GM23248 (cell line): ENCODE measurements at regions not wholly inside any gene's neighbourhood (a gene's known extent, or its start where the extent isn't known, plus 50 kb on each side); places are given as distances from the start of the nearest gene placed in this dataset.

Experiments
- DNase-seq: peaks from one replicate; pipeline ENCODE4 v3.0.0-alpha.2; 2015
- H2AFZ ChIP-seq: fragments of 200-600 bp; sonication (generic); 2 replicates; pipeline ENCODE4 v1.6.1; 2016; ENCODE audit warnings: antibody characterized with exemption
- H3F3A ChIP-seq: fragments of 200-600 bp; sonication (generic); 2 replicates; pipeline ENCODE4 v1.6.1; 2016; ENCODE audit warnings: mild to moderate bottlenecking, antibody characterized with exemption, mixed run types; ENCODE audit not compliant: insufficient read depth
- H3K27ac ChIP-seq: fragments of 200-600 bp; sonication (generic); 2 replicates; pipeline ENCODE4 v1.5.1; 2016; ENCODE audit warnings: mild to moderate bottlenecking
- H3K27me3 ChIP-seq: fragments of 200-600 bp; sonication (generic); replicated peaks from 2 replicates; pipeline ENCODE4 v1.6.1; 2016; ENCODE audit warnings: mild to moderate bottlenecking; ENCODE audit not compliant: insufficient read depth
- H3K36me3 ChIP-seq: fragments of 200-600 bp; sonication (generic); 2 replicates; pipeline ENCODE4 v1.6.1; 2016; ENCODE audit warnings: low read depth, mild to moderate bottlenecking
- H3K4me1 ChIP-seq: fragments of 200-600 bp; sonication (generic); 2 replicates; pipeline ENCODE4 v1.6.1; 2016; ENCODE audit warnings: mild to moderate bottlenecking; ENCODE audit not compliant: insufficient read depth
- H3K4me2 ChIP-seq: fragments of 200-600 bp; sonication (generic); one replicate; pipeline ENCODE4 v1.6.1; 2016; ENCODE audit warnings: mild to moderate bottlenecking; ENCODE audit not compliant: unreplicated experiment
- H3K4me3 ChIP-seq: fragments of 200-600 bp; sonication (generic); 2 replicates; pipeline ENCODE4 v1.5.1; 2016; ENCODE audit warnings: mild to moderate bottlenecking
- H3K79me2 ChIP-seq: fragments of 200-600 bp; sonication (generic); 2 replicates; pipeline ENCODE4 v1.6.1; 2016; ENCODE audit warnings: mild to moderate bottlenecking; ENCODE audit not compliant: insufficient read depth
- H3K9ac ChIP-seq: fragments of 200-600 bp; sonication (generic); 2 replicates; pipeline ENCODE4 v1.6.1; 2016; ENCODE audit warnings: mild to moderate bottlenecking
- H3K9me2 ChIP-seq: fragments of 200-600 bp; sonication (generic); 2 replicates; pipeline ENCODE4 v1.6.1; 2016; ENCODE audit warnings: mixed run types, mild to moderate bottlenecking, moderate library complexity; ENCODE audit not compliant: insufficient read depth
- H3K9me3 ChIP-seq: fragments of 200-600 bp; sonication (generic); one replicate; pipeline ENCODE4 v1.6.1; 2017; ENCODE audit warnings: low read depth
- H4K20me1 ChIP-seq: fragments of 200-600 bp; sonication (generic); 2 replicates; pipeline ENCODE4 v1.6.0; 2016; ENCODE audit not compliant: insufficient read depth
- EZH2 ChIP-seq: fragments of 200-600 bp; sonication (generic); IDR thresholded peaks from 2 replicates; pipeline ENCODE4 v1.6.1; 2018; ENCODE audit warnings: antibody characterized with exemption, mild to moderate bottlenecking; ENCODE audit not compliant: insufficient read depth, poor library complexity, severe bottlenecking
- EZH2phosphoT487 ChIP-seq: fragments of 200-600 bp; sonication (generic); IDR thresholded peaks from 2 replicates; pipeline ENCODE4 v1.6.1; 2018; ENCODE audit warnings: antibody characterized with exemption, moderate library complexity, mild to moderate bottlenecking, low read depth; ENCODE audit not compliant: insufficient read depth
- WGBS, 2 experiments: methylation state at CpG; one replicate each; pipeline ENCODE4 v1.1.6; 2015 to 2017; ENCODE audit warnings: low lambda C conversion rate in 2 of 2, low coverage in 1 of 2; ENCODE audit errors: missing lambda C conversion rate in 2 of 2; 5-methylcytosine and 5-hydroxymethylcytosine counted together
- in situ Hi-C: fragments of 300-500 bp; cut with MboI; formaldehyde crosslinking; loops from 2 replicates; pipeline ENCODE4 v1.15.0; 2020

- Histone ChIP-seq H3K79me2 (no peaks in the 10 kb centered on the region), H3K4me3 (peak overlapping the region; percentile 3; the same call in 1 of the 2 replicates), H3K4me2 (peak overlapping the region; percentile 38), H4K20me1 (no peaks in the 10 kb centered on the region), H3F3A (peaks cover 12% of the 10 kb centered on the region), H3K27ac (peak overlapping the region; percentile 33), H3K36me3 (no peaks in the 10 kb centered on the region), H3K9ac (0 out of 2 replicates have a peak overlapping the region, but pooled peaks have one; percentile 1), H3K9me2 (no peaks in the 10 kb centered on the region), H2AFZ (peak overlapping the region; percentile 76), H3K27me3 (no peaks in the 10 kb centered on the region), H3K9me3 (no peaks in the 10 kb centered on the region), H3K4me1 (peaks cover 13% of the 10 kb centered on the region)
- TF ChIP-seq EZH2phosphoT487 (no peak), EZH2 (no peak)
- in situ Hi-C loops: no loop called here
- 8 to 9% methylated on average over 1 of the region's 1 CpG for WGBS, 2 experiments
- peak; percentile 47 for DNase-seq
Observed at GRCh38 chr2:188884046-188884445, 90.1 kb upstream of the COL3A1 start.

DNA sequence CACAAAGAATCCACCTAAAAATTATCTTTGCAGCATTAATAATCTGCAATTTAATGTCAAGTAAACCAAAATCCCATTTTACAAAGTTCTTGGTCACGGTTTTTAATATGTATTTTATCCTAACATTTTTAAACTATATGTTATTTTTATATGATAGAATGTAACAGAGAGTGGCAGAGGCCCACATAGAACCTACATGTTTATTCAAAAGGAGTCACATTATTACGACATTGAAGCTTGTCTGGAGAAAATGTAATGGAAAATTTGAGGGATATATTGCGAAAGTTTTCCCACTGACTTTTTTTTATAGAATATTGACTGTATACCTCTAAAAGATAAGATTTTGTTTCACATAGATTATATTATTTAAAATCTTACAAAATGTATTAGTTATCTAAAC lies 89.7 kb upstream of the COL3A1 start:
- peak; percentile 65 for DNase-seq
- peaks cover 12% of the 10 kb centered on the region for H3F3A ChIP-seq

DNA sequence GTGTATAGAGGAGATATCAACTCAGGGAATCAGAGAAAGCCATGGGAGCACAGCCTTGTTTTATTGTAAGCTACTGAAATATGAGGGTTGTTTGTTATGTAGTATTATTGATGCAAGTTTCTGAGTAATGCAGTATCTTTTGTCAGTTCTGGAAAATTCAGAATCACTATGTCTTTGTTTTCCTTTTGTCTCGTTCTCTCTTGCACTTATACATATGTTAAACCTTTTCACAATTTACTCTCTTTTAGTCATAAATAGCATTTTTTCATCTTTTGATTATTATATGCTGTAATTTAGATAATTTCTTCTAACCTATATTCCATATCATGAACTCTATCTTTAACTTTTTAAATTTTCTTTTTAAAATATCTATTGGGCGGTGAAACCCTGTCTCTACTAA lies 85.0 kb upstream of the COL3A1 start:
- no peak overlapping the region for H3K4me2 ChIP-seq
- H2AFZ ChIP-seq: no peak overlapping the region
- H3K4me1 ChIP-seq: peaks cover 4% of the 10 kb centered on the region
- in situ Hi-C loops: no loop called here
- no peaks in the 10 kb centered on the region for H3K27me3 ChIP-seq
- no peaks in the 10 kb centered on the region for H3K79me2 ChIP-seq
- H3K4me3 ChIP-seq: no peak overlapping the region
- 92 to 99% methylated on average over 2 of the region's 2 CpGs for WGBS, 2 experiments
- H4K20me1 ChIP-seq: no peaks in the 10 kb centered on the region
- no peaks in the 10 kb centered on the region for H3K36me3 ChIP-seq
- H3K9me3 ChIP-seq: no peaks in the 10 kb centered on the region
- no peak overlapping the region for H3K9ac ChIP-seq
- no peak for DNase-seq
- H3K27ac ChIP-seq: no peak overlapping the region
- no peaks in the 10 kb centered on the region for H3K9me2 ChIP-seq
- TF ChIP-seq EZH2phosphoT487 (no peak), EZH2 (no peak)
- peaks cover 2% of the 10 kb centered on the region for H3F3A ChIP-seq

More for the DNA sequence above, 89.7 kb upstream of the COL3A1 start:
- Histone ChIP-seq H2AFZ (peak overlapping the region; percentile 76), H3K27ac (peak overlapping the region; percentile 33), H4K20me1 (no peaks in the 10 kb centered on the region), H3K36me3 (no peaks in the 10 kb centered on the region), H3K4me3 (0 out of 2 replicates have a peak overlapping the region, but pooled peaks have one; percentile 3), H3K9ac (0 out of 2 replicates have a peak overlapping the region, but pooled peaks have one; percentile 1), H3K4me2 (peak overlapping the region; percentile 38), H3K27me3 (no peaks in the 10 kb centered on the region), H3K4me1 (peaks cover 13% of the 10 kb centered on the region), H3K79me2 (no peaks in the 10 kb centered on the region), H3K9me2 (no peaks in the 10 kb centered on the region), H3K9me3 (no peaks in the 10 kb centered on the region)
- in situ Hi-C loops: no loop called here
- whole genome bisulfite sequencing, 2 experiments: 70 to 71% methylated on average over 3 of the region's 3 CpGs
- no peak for TF ChIP-seq EZH2phosphoT487
- no peak for TF ChIP-seq EZH2

DNA sequence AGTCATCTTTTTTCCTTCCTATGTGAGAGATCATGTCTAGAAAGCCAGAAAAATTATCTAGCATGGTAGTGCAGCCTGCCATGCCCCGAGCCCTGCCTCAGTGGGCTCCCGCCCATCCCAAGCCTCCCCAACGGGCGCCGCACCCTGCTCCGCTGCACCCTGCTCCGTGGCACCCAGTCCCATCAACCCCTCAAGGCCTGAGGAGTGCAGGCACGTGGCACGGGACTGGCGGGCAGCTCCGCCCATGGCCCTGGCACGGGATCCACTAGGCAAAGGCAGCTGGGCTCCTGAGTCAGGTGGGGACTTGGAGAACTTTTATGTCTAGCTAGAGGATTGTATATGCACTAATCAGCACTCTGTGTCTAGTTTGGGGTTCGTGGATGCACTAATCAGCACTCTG lies 83.4 kb upstream of the COL3A1 start:
- H3K36me3 ChIP-seq: no peaks in the 10 kb centered on the region
- H3F3A ChIP-seq: no peaks in the 10 kb centered on the region
- no peak overlapping the region for H2AFZ ChIP-seq
- no peak overlapping the region for H3K4me2 ChIP-seq
- no peaks in the 10 kb centered on the region for H3K79me2 ChIP-seq
- in situ Hi-C loops: no loop called here
- no peaks in the 10 kb centered on the region for H3K9me2 ChIP-seq
- no peaks in the 10 kb centered on the region for H3K4me1 ChIP-seq
- WGBS, 2 experiments: 75 to 89% methylated on average over 13 of the region's 13 CpGs
- H3K4me3 ChIP-seq: no peak overlapping the region
- no peak overlapping the region for H3K9ac ChIP-seq
- H4K20me1 ChIP-seq: no peaks in the 10 kb centered on the region
- no peaks in the 10 kb centered on the region for H3K9me3 ChIP-seq
- no peak for DNase-seq
- H3K27ac ChIP-seq: no peak overlapping the region
- TF ChIP-seq EZH2phosphoT487: no peak
- no peak for TF ChIP-seq EZH2
- H3K27me3 ChIP-seq: no peaks in the 10 kb centered on the region

DNA sequence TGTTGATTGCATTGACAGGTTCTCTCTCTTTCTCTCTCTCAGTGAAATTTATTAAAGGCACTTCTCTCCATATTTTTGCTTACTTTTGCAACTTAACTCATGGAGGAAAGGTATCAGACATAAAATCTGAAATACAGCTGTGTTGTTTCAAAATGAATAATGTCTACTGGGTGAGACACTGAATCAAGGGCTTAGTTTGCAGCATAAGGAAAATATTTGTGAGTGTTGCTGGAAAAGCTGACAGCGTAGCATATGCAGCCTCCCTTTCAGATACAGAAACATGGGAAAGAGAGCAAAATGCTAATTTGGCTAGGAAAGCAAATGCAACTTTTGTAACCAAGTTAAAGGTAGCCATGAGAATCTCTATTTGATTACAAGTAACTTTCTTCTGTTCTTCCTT lies 81.5 kb upstream of the COL3A1 start:
- Histone ChIP-seq H2AFZ (no peak overlapping the region), H3K9me3 (no peaks in the 10 kb centered on the region), H3K79me2 (no peaks in the 10 kb centered on the region), H3K4me2 (no peak overlapping the region), H3K4me3 (no peak overlapping the region), H3K9ac (no peak overlapping the region), H3K27ac (no peak overlapping the region), H3K4me1 (peaks cover 7% of the 10 kb centered on the region), H3F3A (peaks cover 7% of the 10 kb centered on the region), H3K36me3 (no peaks in the 10 kb centered on the region), H3K27me3 (no peaks in the 10 kb centered on the region), H4K20me1 (no peaks in the 10 kb centered on the region), H3K9me2 (no peaks in the 10 kb centered on the region)
- peak; percentile 11 for DNase-seq
- TF ChIP-seq EZH2: no peak
- 44 to 49% methylated on average over 1 of the region's 1 CpG for WGBS, 2 experiments
- in situ Hi-C loops: no loop called here
